NCI-H2171 (cell line): ENCODE measurements at regions not wholly inside any gene's neighbourhood (a gene's known extent, or its start where the extent isn't known, plus 50 kb on each side); places are given as distances from the start of the nearest gene placed in this dataset.

Experiments
- DNase-seq: peaks from one replicate; lab custom pipeline; 2025; lab: John Stamatoyannopoulos, UW

DNA sequence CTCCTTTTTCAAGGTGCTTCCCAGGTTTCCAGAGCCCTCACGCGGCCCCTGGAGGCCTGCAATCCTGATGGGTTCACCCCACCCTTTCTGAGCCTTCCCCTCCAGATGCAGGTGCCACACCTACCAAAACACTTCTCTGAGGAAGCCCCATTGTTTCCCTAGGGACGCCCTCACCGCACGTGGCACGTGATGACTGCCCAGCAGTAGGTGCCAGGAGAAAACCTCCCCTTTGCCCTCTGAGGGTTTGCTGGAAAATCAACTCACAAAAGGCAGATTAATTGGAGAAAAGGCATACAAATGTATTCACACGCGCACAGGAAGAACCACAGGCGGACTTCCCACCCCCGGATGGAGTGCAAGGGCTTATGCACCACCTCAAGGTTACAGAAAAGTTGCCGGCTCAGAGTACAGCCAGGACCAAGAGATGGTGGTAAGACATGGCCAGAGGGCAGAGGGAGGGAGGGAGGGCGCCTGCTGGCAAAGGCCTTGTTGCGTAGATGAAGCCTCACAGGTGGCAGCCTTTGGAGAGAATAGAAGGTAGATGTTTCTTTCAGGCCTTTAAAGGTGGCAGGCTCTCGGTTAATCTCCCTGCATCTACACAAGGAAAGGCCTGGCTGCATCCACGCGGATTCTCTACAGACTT lies 269.4 kb upstream of the RAB6C start:
- DNase-seq: peak; percentile 77

- DNase-seq: no peak
Observed at GRCh38 chr2:129710670-129711495, 268.6 kb upstream of the RAB6C start.

DNA sequence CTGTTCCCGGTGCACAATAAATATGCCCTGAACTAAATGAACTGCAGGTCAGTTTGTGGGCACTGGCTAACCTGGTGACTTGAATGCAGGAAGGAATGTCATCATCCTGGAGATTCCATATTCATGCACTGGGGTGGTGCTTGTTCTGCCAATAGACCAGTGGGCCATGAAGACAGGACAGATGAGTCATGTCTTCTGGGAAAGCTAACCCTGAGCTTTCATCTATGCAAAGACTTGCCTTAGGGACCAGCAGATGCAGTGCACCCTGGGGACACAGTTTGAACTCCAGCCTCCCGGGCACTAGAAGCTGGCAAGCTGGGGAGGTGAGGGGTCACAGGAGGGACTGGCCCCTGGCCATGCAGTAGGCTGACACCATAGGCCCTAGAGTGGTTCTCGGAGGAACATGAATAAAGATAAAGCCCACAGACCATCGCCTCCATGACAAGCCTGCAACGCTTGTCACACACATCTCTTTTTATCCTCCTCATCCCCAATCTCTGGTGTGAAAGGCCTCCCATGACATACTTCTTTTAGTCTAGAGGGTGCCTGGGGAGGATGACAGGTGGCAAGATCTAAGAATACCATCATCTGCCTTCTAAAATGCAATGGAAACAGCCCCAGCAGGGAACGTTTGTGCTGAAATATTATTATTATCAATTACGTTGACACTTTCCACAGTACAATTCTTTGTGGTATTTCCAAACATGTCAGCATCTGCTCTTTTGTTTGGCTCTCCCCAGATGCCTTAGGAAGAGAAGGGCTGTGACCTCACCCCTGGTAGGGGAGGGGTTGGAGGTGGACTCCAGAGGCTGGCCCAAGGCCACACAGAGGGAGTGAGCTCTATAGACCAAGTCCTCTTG lies 267.4 kb upstream of the RAB6C start:
- no peak for DNase-seq

DNA sequence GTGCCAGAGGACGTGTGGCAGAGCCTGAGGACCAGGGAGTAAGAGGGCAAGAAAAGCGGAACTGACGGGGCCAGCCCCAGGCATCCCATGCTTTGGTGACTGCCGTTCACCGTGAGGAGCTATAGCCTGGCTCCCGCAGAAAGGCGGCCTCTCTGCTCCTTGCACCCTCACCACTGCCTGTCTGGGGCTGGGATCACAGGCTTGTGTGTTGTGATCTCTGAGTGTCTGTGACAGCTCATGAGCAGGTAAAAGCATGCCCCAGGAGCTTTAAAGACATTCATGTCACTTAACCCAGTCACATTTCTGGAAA lies 266.8 kb upstream of the RAB6C start:
- DNase-seq: no peak

DNA sequence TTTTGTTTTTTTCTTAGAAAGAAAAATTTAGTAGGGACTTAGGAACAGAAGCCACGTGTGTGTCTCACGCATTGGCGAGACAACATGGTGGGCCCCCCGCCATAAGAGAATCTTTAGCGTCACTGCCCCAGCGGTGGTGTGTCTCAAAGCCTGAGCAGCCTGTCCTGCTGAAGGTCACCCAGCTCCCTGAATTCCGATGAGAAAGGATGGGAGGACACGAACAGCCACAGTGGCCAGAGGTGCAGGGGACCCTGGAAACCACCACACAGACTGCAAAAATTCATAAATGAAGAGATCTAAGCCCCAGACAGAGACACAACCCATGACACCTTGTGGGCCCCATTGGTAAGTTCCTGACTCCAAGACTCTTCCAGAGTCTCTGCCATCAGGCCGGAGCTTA lies 266.1 kb upstream of the RAB6C start:
- DNase-seq: no peak

DNA sequence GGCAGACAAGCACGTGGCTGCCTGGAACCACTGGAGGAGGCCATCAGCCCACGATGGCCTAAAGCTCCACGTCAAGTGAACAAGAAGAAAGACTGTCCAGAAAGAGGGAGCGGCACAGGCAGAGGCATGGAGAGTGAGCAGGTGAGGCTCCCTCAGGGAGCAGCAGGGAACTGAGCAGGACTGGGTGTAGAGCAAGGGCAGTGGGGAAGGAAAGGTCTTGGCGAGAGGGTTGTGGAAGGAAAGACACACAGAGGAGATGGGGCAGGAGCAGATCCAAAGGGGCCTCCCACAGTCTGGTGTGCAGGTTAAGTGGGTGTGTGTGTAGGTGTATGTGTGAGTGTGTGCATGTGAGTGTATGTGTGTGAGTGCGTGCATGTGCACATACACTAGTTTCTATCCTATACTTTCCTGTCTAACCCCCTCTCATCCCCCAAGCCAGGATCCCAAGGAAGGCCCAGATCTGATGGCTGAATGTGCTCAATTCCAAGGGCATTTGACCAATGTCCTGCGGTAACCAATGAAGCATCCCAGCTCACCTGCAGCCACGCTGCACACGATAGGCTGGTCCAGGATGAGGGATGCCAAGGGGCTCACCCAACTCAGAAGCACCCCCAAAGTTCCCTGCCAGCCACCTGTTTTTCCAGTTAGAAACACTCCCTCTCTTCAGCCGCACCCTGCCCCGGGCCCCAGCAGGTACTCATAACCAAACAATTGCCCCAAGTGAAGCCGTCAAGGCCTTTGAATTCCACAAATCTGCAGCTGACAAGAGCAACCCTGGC lies 262.5 kb upstream of the RAB6C start:
- DNase-seq: no peak

- peak; percentile 33 for DNase-seq
Observed at GRCh38 chr2:129717560-129718130, 261.8 kb upstream of the RAB6C start.

- no peak for DNase-seq
Observed at GRCh38 chr2:129719335-129719734, 260.1 kb upstream of the RAB6C start.

- no peak for DNase-seq
Observed at GRCh38 chr2:129720360-129720759, 259.1 kb upstream of the RAB6C start.

DNA sequence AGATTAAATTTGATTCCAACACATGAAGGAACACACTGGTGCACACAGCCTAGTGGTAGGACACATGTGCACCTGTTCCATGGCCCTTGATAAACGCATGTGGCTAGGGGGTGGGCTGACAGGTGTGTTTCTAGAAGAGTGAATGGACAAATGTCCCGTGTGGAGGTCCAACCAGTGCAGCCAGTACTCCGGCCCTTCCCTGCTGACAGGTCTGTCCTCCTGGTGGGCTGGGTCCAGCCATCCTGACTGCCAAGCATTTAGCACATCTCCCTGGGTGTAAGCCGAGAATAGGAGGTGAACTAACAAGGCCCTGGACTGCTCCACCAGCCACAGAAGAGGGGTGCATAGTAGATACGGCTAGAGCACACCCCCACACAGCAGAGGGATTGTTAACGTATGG lies 258.7 kb upstream of the RAB6C start:
- no peak for DNase-seq

DNA sequence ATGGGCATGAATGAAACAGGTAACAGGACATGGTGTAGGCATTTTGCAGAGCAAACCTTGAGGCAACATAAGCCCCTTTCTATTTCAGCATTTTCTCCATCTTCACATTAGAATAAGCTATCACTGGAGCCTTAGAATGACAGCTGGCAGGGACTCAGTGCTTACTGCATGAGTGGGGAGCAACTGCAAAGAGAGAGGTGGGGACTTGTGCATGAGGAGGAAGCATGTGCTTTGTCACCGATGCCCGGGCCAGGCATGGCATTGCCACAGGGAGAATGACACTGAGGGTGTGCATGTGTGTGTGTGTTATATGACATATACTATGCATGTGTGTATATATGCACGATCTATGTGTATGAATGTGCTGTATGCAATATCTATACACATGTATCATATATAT lies 258.2 kb upstream of the RAB6C start:
- DNase-seq: no peak

GRCh38 chr2:129721846-129722245 lies 257.6 kb upstream of the RAB6C start:
- no peak for DNase-seq

DNA sequence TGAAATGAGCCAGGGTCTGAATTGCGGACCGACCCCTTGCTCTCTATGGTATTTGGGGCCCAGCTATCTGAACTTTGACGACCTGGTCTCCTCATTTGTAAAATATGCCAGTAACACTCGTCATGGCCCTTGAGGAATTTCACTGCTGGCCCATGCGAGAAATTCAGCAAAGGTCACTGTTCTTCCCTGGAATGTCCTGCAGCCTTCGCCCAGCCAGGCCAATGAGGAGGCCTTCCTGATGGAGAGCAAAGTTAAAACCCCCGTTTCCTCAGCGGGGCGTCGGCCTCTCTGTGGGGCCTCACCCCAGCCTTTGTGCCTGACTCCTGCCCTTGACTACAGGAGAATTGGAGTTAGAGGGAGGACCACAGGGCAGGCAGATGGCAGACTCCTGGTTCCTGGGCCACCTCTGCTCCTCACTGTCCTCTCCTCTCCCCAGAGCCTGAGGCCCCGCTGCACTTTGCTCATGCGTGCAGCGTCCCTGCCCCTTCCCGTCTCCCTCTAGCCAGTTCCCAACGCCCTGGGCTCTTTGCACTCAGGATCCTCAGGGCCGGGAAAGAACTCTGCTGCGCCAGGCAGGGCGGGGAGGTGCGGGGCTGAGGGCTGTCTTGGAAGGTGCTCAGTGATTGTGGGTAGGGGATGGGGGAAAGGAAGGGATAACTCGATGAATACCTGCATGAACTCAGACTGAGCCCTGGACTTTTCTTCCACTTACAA lies 257.0 kb upstream of the RAB6C start:
- DNase-seq: no peak

DNA sequence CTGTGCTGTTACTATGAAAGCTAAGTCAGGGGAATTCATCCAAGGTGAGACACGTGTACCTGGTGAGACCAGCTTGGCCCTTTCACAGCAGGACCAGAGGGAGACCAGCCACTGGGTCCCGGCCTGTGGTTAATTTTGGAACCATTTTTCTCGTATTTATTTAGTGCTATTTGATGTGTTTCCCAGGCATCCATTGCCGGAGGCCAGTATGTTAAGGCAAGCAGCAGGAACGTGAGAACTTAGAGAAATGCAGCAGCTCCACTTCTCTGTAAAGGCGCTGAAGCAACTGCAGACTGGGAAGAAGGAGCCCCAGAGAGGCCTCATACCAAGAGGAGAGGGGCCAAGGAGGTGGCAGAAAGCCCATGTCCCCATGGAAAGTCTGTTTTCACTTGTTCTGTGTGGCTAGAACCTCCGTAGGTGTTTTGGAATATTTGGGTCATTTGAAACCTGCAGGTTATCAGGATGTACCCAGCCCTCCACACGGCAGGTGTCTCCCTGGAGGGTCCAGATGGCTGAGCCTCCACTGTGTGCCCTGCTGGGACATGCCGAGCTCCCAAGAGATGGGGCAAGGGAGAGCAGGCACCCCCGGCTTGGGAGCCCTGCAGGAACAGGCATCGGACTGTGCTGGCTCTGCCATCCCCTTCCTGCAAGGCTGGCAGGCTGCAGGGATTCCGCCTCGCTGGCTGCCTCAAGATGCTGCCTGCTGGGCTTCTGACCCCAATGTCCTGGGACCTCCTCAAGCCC lies 256.0 kb upstream of the RAB6C start:
- peak; percentile 60 for DNase-seq

- no peak for DNase-seq
Observed at GRCh38 chr2:129724021-129724757, 255.3 kb upstream of the RAB6C start.

GRCh38 chr2:129726216-129726615 lies 253.2 kb upstream of the RAB6C start:
- DNase-seq: no peak

DNA sequence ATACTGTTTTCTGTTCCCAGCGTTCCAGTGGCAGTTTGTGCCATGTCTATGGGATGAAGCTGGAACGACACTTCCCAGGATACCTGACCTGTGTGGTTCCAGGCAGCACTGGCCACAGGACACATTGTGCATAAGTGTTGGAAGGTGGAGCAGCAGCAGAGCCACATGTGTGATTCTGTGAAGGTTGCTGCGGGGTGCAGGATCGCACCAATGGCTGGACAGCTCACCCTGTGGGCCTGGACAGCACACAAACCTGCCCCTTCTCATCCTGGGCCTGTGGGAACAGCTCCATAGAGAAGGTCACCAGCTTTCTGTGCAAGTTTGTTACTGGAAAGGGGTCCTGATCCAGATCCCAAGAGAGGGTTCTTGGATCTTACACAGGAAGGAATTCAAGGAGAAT lies 252.2 kb upstream of the RAB6C start:
- no peak for DNase-seq

GRCh38 chr2:129728035-129728972 lies 251.2 kb upstream of the RAB6C start:
- no peak for DNase-seq

- DNase-seq: no peak
Observed at GRCh38 chr2:129729011-129729410, 250.5 kb upstream of the RAB6C start.
